GM18907 (cell line): ENCODE measurements at regions not wholly inside any gene's neighbourhood (a gene's known extent, or its start where the extent isn't known, plus 50 kb on each side); places are given as distances from the start of the nearest gene placed in this dataset.

Source experiments
- ATAC-seq: cut with Tn5 transposase; IDR thresholded peaks from one replicate; pipeline ENCODE4 v1.9.1; 2021; ENCODE audit warnings: mild to moderate bottlenecking, moderate library complexity; ENCODE audit not compliant: unreplicated experiment

DNA sequence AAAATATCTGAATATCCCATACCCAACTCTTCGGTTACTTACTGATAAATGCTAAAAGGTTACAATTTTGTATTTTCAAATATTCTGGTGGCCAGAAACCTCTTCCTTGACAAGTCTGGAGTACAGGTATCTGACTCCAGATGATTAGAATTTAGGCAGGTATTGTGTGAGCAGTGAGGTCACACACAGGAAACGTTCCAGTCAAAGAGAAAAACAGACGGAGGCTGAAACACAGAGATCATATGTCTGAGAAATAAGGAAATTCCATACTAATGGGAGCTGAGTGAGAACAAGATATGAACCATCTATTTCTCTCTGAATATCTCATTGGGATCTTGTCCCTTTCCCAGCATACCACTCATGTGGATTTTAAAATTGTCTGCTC, 89.4 kb upstream of the IGLL5 start:
- no peak for ATAC-seq

DNA sequence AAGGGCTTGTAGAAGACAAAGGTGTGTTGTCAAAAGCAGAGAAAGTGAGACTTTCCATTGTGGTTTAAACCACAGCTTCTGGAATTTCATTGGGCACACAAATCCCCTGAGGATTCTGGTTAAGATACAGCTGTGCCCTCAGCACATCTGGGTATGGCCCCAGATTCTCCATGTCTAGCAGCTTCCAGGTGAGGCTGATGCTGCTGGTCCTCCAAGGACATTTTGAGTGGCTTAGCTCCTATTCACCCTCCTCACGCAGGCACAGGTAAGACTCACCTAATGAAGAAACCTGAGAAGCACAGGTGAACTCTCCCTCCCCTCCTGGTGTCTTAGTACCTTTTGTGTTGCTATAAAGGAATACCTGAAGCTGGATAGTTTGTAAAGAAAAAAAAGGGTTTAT, 88.9 kb upstream of the IGLL5 start:
- ATAC-seq: no peak

DNA sequence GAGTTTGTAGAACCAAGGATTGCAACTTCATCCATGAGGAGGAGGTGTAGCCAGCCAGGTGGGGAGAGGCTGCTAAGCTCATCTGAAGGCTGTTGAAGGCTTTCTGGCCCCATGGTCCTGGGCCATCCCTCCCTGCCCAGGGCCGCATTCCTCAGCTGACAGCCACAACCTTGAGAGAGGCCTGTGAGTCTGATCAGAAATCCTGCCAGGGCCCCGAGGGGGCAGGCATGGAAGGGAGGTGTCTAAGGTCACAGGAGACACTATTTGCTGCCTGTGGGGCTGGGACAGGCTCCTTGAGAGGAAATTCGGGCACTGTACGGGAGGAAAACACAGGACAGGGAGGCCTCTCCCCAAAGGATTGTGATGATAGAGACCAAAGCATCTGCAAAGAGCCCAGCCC, 88.1 kb upstream of the IGLL5 start:
- no peak for ATAC-seq

DNA sequence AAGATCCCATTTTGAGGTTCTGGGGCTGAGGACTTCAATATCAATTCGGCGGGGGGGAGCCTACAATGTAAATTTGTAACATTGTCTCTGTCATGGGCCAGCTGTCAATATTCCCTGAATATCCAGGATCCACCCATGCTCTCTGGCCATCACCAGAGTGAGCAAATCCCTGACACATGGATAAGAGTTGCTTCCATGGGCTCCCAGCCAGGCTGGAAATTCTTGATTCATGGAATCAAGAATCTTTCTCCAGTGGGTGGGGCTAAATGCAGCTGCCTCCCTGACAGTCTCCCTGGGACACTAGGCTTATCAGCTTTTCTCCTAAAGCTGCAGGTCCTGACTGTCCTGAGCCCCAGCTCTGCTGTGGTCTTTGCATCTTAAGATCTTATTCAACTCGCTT, 86.9 kb upstream of the IGLL5 start:
- ATAC-seq: no peak

DNA sequence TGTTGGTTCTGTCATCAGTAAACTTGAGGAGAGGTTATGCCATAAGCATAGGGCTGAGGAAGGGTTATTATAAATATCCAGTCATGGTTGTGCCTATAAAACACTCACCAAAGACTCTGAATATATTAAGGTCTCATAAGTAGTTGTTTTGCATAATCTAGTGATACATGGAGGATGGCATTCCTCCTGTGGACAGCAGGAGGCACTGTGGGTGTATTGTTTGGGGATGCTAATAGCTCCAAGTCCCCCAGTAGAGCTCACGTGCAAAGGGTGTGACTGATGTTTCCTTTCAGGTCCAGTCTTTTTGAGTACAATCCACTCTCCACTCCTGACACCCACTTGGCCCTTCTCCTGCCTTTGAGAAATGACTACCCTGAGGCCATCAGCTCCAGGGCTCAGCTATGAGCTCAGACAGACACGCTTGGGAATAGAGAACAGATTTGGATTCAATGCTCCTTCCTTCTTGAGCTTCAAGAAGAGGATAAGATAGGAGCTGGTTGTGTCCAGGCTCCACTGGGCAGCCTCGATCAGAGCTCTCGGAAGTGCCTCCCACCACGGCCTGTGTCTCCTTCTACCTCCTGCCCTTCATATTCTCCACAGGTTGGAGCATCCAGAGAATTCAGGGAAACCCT, 85.2 kb upstream of the IGLL5 start:
- ATAC-seq: no peak

DNA sequence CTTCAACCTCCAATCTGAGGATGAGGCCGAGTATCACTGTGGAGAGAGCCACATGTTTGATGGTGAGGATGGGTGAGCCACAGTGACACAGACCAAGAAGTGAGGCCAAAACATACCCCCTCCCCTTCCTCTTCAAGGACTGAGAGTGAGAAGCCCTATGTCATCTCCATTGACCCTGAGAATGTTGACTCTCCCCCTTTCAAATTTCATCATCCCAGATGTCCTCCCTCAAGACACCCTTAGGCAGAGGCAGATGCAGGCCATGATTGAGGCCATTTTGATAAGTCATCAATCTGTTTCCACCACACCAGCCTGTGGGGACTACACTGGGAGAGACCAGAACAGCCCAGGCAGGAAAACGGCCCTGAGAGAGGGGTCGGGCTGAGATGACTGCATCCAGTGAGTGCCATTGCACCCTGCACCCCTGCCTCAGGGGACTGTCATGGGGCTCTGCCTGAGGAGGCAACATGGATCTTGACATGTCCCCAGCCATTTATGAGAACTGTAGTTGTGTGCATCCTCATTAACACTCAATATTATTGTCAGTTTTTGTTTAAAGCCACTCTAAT, 84.2 kb upstream of the IGLL5 start:
- ATAC-seq: no peak

DNA sequence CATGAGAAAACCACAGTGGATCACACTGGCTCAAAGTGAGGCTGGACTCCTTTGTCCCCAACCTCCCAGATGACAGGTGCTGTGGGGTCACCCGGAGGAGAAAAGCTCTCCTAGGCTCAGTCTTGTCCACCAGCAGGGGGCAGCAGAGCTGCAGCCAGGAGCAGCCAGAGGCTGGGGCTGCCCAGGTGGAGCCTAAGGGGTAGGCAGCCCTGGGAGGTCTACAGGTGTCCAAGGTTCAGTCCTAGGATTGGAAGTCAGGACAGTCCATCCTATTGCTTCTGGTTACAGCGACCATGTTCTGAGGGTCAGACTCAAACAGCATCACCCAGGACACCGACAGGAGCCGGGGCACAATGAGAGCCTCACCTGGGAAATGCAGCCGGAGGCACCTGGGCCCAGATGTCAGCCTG, 77.6 kb upstream of the IGLL5 start:
- ATAC-seq: no peak

DNA sequence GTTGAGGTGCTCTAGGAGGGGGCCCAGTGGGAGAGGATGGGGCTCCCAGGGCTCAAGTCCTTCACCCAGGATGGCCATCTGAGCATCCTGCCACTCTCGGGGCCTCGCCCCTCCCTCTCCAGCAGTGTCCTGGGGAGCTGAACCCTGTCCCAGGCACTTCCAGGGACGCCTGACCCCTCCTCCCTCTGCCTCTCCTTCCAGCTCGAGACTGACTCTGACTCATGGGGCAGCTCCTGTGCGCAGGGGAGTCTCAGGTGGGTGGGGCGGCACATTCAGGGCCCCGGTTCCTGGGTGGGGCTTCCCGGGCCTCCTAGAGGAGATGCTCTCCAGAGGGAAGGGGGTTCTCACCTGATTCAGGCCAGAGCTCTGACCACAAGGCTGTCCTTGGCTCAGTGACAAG, 77.1 kb upstream of the IGLL5 start:
- no peak for ATAC-seq

DNA sequence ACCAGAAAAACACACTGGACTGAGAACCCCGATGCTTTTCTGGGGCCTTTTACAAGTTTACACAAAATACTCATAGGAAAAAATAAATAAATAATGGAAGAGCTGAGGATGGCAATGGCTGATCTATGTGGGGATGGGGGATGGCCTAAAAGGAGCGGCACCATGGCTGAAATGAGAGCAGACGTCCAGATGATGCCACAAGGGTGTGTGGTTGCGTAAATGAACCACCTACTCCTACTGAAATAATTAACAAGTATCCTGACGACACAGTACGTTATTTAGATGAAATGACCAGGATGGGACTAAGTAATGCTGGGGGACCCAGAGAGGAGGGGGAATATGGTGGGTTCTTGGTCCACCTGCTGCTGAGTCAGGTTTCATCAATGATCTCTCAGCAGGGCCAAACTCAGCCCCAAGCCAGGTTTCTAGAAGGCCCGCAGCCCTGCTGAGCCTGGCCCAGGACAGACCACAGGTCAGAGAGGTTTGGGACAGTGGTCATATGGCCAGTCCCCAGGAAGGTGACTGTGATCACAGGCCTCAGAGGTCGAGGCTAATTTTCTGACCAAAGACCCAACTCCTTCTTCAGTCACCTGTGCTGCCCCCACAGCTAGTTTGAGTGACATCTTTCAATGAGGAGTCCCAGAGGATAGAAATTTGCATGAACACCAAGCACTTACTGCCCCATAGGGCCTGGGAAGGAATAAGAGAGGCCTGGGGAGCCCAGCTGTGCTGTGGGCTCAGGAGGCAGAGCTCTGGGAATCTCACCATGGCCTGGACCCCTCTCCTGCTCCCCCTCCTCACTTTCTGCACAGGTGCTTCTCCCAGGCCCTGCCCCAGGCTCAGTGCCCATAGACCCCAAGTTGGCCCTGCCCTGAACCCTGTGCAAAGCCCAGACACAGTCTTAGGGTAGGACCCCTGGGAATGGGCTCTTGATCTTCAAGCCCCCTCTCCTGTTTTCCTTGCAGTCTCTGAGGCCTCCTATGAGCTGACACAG, 76.3 kb upstream of the IGLL5 start:
- no peak for ATAC-seq

DNA sequence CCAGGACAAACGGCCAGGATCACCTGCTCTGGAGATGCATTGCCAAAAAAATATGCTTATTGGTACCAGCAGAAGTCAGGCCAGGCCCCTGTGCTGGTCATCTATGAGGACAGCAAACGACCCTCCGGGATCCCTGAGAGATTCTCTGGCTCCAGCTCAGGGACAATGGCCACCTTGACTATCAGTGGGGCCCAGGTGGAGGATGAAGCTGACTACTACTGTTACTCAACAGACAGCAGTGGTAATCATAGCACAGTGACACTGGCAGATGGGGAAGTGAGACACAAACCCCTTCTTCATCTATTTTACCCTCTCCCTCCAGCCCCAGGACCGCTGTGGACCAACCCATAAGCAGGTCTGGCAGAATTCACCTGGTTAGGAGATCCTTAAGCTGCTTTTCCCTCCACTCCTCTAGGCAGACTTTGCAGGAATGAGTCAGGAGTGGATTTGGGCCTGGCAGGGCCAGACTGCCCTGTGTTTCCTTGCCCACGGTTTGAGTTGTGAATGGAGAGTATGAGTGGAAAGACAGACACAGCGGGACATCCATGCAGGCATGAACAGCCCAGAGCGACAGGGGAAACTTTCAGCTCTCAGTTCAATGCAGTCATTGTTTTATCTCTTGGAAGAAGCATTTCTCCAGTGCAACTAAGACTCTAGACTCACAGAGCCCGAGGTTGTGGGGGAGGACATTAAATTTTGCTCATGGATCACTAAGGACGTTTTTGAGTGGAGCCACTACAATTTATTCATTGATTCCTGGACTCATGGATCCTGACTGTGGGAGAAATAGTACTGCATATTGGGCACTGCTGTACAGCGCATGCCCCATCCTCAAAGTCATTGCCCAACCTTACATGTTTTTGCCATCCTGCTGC, 75.3 kb upstream of the IGLL5 start:
- ATAC-seq: no peak

DNA sequence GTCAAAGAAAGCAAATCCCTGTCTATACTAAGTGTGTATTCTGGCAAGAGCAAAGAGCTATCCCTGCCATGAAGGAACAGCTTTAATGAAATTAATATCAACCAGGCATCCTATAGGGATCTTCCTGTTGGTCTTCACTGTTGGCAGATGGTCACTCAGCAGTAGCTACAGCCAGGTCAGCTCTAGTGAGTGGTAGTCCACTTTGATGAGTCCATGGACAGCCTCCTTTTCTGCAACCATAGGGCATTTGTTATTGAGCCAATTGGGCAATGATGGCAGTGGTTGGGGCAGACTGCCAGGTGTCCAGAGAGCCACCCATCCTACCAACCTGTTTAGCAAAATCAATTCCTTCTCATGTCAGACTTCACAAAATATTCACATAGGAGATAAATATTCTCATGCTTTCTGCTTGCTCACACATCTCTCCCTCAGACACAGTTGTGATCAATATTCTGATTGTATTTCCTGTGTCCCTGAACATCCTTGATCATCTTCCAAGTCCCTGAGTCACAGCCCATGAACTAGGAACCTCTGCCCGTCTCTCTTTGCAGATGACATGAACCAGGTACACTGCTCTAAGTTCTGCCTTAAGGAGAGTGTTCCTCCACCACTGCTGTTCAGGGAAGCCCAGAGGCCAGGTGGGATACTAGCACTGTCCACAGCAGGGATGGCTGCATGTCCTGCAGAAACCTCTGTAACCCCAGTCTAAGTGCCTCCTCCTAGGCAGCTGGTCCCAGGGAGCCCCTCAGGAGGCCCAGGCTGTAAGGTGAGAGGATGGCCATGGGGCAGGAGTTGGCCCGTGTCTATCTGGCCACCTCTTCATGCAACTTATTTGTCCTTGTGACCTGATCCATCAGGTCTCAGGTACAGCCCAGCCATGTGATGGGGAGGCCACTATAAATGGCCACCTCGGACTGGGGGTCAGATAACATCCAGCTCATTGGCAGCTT, 74.2 kb upstream of the IGLL5 start:
- ATAC-seq: no peak

DNA sequence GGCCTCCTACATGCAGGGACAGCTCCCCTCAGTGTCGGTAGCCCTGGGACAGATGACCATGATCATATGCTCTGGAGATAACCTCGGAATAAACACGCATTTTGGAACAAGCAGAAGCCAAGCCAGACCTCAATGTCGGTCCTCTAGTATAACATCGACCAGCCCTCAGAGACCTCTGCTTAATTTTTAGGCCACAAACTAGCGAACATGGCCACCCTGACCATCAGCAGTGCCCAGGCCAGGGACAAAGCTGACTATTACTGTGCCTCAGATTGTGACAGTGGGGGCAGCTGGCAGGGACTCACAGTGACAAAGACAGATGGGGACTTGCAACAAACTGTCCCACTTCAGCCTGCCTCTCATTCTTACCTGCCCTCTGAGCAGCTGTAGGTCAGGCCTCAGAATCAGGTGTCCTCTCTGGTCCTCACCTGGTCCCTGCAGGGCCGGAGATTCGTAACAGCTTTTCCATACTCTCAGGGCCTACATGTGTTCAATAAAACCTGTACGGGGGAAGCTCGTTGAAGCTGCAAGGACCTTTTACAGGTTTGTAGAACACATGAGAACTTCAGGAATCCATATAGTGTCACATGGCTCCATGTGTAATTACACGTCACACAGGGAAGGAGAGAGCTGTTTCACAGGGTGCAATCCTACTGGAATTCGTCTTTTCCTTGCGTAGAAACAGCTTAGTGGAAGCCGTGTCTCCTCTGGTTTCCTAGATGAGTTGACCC, 72.8 kb upstream of the IGLL5 start:
- no peak for ATAC-seq

DNA sequence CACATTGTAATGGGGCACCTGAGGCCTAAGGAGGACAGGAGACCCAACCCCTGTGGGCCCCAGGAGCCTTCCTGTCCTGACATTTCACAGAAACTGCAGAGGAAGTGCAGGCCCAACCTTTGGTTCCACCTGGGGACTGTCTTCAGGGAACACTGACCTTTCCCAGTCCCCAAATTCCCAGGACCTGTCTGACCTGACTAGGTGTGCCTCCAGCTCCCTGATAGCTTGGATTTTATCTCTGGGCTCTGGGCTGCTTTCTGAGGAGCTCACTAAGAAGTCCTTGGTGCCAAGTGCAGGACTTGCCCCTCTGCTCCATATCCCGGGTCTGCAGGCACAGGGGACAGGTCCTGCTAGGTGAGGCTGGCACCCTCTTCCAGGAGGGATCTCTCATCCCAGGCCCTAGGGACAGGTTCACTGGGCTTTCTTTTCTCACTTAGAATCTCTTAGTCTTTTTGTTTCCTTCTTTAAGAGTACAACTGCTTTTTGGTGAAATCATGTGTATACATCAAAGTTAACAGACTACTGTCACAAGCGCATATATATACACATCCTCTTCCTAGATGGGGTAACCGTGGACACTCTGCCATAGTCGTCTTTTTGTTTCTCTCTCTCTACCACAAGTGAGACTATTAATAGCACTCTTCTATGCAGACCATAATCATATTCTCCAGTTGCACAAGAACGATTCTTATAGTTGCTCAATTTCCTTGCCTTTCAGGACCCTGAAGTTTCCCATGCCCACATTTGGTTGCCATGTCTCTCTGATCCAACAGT, 72.0 kb upstream of the IGLL5 start:
- no peak for ATAC-seq

DNA sequence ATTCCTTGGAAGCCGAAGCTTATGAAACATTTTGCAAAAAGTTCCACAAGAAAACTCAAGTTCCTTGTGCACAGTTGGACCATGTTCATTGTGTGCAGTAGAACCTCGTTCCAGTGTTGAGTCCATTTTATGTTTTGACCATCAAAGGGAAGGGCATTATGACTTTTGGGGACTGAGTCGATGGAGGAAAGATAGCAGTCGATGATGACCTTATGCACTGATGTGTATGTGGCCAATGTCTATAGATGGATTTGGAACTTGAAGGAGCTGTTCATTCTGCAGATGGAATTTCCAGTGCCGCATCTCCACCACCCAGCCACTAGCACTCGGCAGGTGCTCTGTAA, 71.5 kb upstream of the IGLL5 start:
- ATAC-seq: no peak

DNA sequence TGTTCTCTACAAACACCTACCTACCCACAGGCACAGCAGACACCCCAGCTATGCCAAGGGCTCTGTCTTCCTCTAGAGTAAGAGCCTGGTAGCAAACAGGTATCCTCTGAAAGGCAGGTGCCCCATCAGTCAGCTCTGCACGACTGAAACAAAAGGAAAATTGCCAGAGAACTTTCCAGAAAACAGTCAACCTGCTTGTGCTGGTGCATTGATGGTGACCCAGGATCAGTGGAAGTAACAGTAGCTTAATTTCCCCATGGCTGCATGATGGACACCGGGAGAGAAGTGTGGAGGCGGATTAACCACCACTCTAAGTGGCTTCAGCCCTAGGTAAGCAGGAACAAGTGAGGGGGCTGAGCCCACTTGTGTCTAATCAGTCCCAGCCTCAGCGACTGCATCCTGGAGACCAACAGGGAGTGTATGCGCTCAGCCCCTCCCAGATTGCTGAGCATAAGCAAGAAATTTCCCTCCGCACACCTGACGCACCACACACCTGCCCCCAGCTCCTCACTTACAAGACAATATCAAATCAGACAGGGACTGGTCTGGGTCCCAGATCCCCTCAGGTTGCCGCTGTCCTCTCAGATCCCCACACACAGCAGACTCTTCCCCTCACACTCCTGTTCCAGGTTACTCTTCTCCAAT, 70.7 kb upstream of the IGLL5 start:
- ATAC-seq: no peak

DNA sequence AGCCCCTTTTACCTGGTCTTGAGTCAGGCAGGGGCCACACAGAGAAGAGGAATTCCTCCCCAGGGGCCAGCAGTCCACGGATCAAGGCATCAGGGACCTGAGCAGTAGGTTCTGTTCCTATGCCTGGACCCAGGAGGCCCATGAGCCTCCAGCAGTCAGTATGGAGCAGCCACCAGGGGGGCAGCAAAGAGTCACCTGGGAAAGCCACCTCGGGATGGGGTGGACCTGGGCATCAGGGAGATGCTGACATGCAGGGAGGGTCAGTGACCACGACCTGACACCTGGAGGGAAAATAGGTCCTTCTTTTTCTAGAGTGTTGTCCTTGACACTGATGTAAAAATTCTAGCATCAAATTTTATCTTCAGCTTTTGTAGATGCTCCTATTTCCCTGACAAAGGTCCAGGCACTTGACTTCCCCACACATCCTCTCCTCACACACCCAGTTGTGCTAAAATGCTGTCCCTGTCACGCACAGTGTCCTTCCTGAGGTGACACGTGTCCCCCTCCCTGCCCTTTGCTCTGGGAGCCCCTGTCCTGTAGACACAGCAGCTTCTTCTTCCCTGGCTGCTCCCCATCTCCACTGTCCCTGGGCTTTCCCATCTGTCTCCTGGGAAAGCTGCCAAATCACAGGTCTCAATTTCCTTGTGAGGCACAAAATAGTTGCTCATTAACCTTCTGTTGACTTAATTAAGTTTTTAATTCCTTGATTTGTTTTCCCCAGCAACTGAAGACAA, 70.0 kb upstream of the IGLL5 start:
- ATAC-seq: no peak

DNA sequence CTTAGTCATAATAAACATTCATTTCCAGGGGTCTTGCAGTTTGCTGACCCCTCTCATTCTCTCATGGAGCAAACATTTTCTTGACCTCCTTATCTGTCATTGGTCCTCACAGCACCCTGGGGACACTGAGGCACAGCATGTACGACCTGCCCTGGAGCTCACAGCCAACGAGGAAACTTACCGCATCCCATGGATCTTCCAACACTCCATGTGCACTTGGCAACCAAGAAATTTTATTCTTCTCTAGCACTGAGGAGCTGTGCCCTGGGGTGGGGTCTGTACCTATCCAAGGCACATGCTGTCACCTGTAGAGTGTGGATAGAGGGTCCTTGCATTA, 69.4 kb upstream of the IGLL5 start:
- no peak for ATAC-seq
